ENCODE measurements at regions not wholly inside any gene's neighbourhood (a gene's known extent, or its start where the extent isn't known, plus 50 kb on each side); places are given as distances from the start of the nearest gene placed in this dataset.

DNA sequence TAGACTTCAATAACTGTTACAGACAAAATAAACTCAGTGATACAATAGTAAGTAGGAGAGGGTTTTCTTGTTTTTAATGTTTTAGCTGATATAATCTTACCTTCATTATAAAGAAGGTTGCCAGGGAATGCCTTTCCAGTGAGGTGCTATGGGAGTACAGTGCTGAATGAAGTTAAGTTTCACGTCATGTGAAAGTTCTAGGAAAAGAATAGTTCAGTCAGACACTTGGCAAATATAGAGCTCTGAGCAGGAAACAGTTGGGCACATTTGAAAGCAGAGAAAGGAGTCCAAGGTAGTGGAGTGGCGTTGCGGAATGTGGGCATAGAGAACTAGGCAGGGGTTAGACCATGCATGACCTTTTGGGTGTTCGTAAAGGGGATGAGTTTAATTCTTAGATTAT, 88.6 kb upstream of the DCN start:
- TF ChIP-seq CTCF (IDR thresholded peaks at IDR 0.05; ENCODE audit: low read length) = no peak
- no peak for TF ChIP-seq EZH2 (optimal IDR thresholded peaks at IDR 0.05; ENCODE audit: low read depth, low read length)
- TF ChIP-seq EZH2phosphoT487 (IDR thresholded peaks at IDR 0.05; ENCODE audit: low read length) = no peak
